SIG-M5 treated with dmso at 0.1 percent for 504 hours (cell line): ENCODE measurements at regions not wholly inside any gene's neighbourhood (a gene's known extent, or its start where the extent isn't known, plus 50 kb on each side); places are given as distances from the start of the nearest gene placed in this dataset.
"Not testable (repeated sequence)": the region's sequence is repeated elsewhere in the genome, so short reads cannot be mapped to it uniquely, and the experiment has no call there.

Experiments used
- DNase-seq: peaks from one replicate; lab custom pipeline; 2025; ENCODE audit not compliant: unreplicated experiment; lab: John Stamatoyannopoulos, UW

GRCh38 chr21:23955135-23955843 lies 1652.0 kb downstream of the MRPL39 start:
- no peak for DNase-seq

GRCh38 chr21:23952269-23952668 lies 1655.0 kb downstream of the MRPL39 start:
- DNase-seq: no peak

- DNase-seq: no peak
These were observed 1656.0 kb downstream of the MRPL39 start for GRCh38 chr21:23951251-23951650.

- no peak for DNase-seq
These were observed 1656.9 kb downstream of the MRPL39 start for GRCh38 chr21:23950344-23950743.

- no peak for DNase-seq
These were observed 1657.8 kb downstream of the MRPL39 start for GRCh38 chr21:23949493-23949892.

GRCh38 chr21:23939369-23940065 lies 1667.8 kb downstream of the MRPL39 start:
- DNase-seq: no peak

GRCh38 chr21:23936991-23937390 lies 1670.3 kb downstream of the MRPL39 start:
- no peak for DNase-seq

- peak; percentile 4 for DNase-seq
These were observed 1671.1 kb downstream of the MRPL39 start for GRCh38 chr21:23936224-23936623.

GRCh38 chr21:23930565-23930964 lies 1676.7 kb downstream of the MRPL39 start:
- no peak for DNase-seq

- DNase-seq: not testable (repeated sequence)
These were observed 1680.9 kb downstream of the MRPL39 start for GRCh38 chr21:23926430-23926829.

- DNase-seq: no peak
These were observed 1685.4 kb downstream of the MRPL39 start for GRCh38 chr21:23921670-23922418.

- DNase-seq: no peak
These were observed 1706.6 kb downstream of the MRPL39 start for GRCh38 chr21:23900727-23901126.

GRCh38 chr21:23899561-23899960 lies 1707.7 kb downstream of the MRPL39 start:
- DNase-seq: no peak

- DNase-seq: no peak
These were observed 1716.6 kb downstream of the MRPL39 start for GRCh38 chr21:23890652-23891051.

GRCh38 chr21:23887725-23888306 lies 1719.5 kb downstream of the MRPL39 start:
- peak; percentile 1 for DNase-seq

GRCh38 chr21:23886828-23887724 lies 1720.2 kb downstream of the MRPL39 start:
- no peak for DNase-seq

- DNase-seq: no peak
These were observed 1725.5 kb downstream of the MRPL39 start for GRCh38 chr21:23881783-23882182.

GRCh38 chr21:23876925-23877558 lies 1730.2 kb downstream of the MRPL39 start:
- no peak for DNase-seq

- no peak for DNase-seq
These were observed 1733.0 kb downstream of the MRPL39 start for GRCh38 chr21:23874271-23874670.

- no peak for DNase-seq
These were observed 1745.3 kb downstream of the MRPL39 start for GRCh38 chr21:23861911-23862504.
